Body of pancreas (tissue), 4 donors: ENCODE measurements at regions not wholly inside any gene's neighbourhood (a gene's known extent, or its start where the extent isn't known, plus 50 kb on each side); places are given as distances from the start of the nearest gene placed in this dataset.

ENCODE experiments used
- ATAC-seq: fragments of 150-250 bp; one replicate; pipeline ENCODE4 v1.9.1; 2016
- DNase-seq, 4 donors: peaks; one replicate each; pipeline ENCODE4 v3.0.0-alpha.2; 2019
- H3K27ac ChIP-seq, 4 donors: fragments of 200-600 bp; sonication (generic); 1 replicate in 3 of 4; 2 replicates in 1 of 4; pipeline versions ENCODE4 v1.5.1 to v1.6.1; 2016 to 2019; ENCODE audit warnings: mild to moderate bottlenecking in 1 of 4, mixed read lengths in 1 of 4, moderate library complexity in 1 of 4
- H3K27me3 ChIP-seq, 2 donors: fragments of 200-600 bp; sonication (generic); one replicate each; pipeline ENCODE4 v1.6.0; 2016; ENCODE audit warnings: mild to moderate bottlenecking in 1 of 2
- H3K36me3 ChIP-seq, 2 donors: fragments of 200-600 bp; sonication (generic); replicated peaks in 1 of 2; 2 replicates each; pipeline ENCODE4 v1.5.1; 2016; ENCODE audit warnings: low read depth in 2 of 2; ENCODE audit not compliant: insufficient read depth in 1 of 2
- H3K4me1 ChIP-seq: fragments of 200-600 bp; sonication (generic); one replicate; pipeline ENCODE4 v1.6.0; 2016
- H3K4me3 ChIP-seq, 2 donors: fragments of 200-600 bp; sonication (generic); 1 replicate in 1 of 2; 2 replicates in 1 of 2; pipeline ENCODE4 v1.5.1; 2016 to 2019
- H3K9me3 ChIP-seq, 3 donors: fragments of 200-600 bp; sonication (generic); 1 replicate in 2 of 3; 2 replicates in 1 of 3; pipeline ENCODE4 v1.5.1; 2016
- CTCF ChIP-seq, 7 experiments: fragments of 450-650 bp in 4 of 7; fragments of 200-600 bp in 3 of 7; sonication (generic) in 3 of 7; IDR thresholded peaks; one replicate each; pipeline ENCODE4 v1.5.1; 2016 to 2019; ENCODE audit warnings: antibody characterized with exemption in 7 of 7
- POLR2A ChIP-seq, 3 donors: fragments of 450-650 bp; IDR thresholded peaks; one replicate each; pipeline ENCODE4 v1.6.1; 2016; ENCODE audit warnings: antibody characterized with exemption in 3 of 3, mild to moderate bottlenecking in 2 of 3
- WGBS, 2 donors: methylation state at CpG; one replicate each; pipeline ENCODE4 v1.1.5; 2017; 5-methylcytosine and 5-hydroxymethylcytosine counted together
- intact Hi-C: fragments of 100-400 bp; cut with DNase I; formaldehyde crosslinking; loops from one replicate; pipeline ENCODE4 v1.15.1; 2023

GRCh38 chr6:103578115-103578514 is 1281.6 kb downstream of the HACE1 start:
- Histone ChIP-seq H3K36me3 (no peaks in the 10 kb centered on the region), H3K9me3 (no peaks in the 10 kb centered on the region), H3K27me3 (no peaks in the 10 kb centered on the region), H3K4me3 (no peak overlapping the region), H3K4me1 (no peaks in the 10 kb centered on the region), H3K27ac (no peak overlapping the region)
- DNase-seq = no peak
- 62 to 67% methylated on average over 3 of the region's 3 CpGs for WGBS, 2 donors
- ATAC-seq = no peak
- TF ChIP-seq CTCF (IDR thresholded peaks at IDR 0.05) (no peak), POLR2A (IDR thresholded peaks at IDR 0.05) (no peak)
- intact Hi-C loops = no loop called here

GRCh38 chr6:103570431-103570830 is 1289.3 kb downstream of the HACE1 start:
- no peak overlapping the region for H3K4me3 ChIP-seq
- TF ChIP-seq POLR2A (IDR thresholded peaks at IDR 0.05) (no peak), CTCF (IDR thresholded peaks at IDR 0.05) (no peak)
- DNase-seq (no peak), ATAC-seq (no peak)
- H3K27ac ChIP-seq = no peak overlapping the region
- H3K4me1 ChIP-seq = no peaks in the 10 kb centered on the region
- H3K27me3 ChIP-seq = no peaks in the 10 kb centered on the region
- WGBS, 2 donors = 56 to 64% methylated on average over 2 of the region's 2 CpGs
- H3K36me3 ChIP-seq = no peaks in the 10 kb centered on the region
- H3K9me3 ChIP-seq = no peaks in the 10 kb centered on the region
- intact Hi-C loops = no loop called here

- Histone ChIP-seq H3K4me3 (no peak overlapping the region), H3K27me3 (no peaks in the 10 kb centered on the region), H3K36me3 (no peaks in the 10 kb centered on the region), H3K27ac (no peak overlapping the region), H3K4me1 (no peaks in the 10 kb centered on the region), H3K9me3 (no peaks in the 10 kb centered on the region)
- intact Hi-C loops = no loop called here
- ATAC-seq (no peak), DNase-seq (no peak)
- TF ChIP-seq CTCF (IDR thresholded peaks at IDR 0.05) (no peak), POLR2A (IDR thresholded peaks at IDR 0.05) (no peak)
Measured at GRCh38 chr6:103554911-103555310, 1304.8 kb downstream of the HACE1 start.

GRCh38 chr6:103538381-103538780 is 1321.3 kb downstream of the HACE1 start:
- DNase-seq (no peak), ATAC-seq (no peak)
- 27 to 34% methylated on average over 1 of the region's 1 CpG for WGBS, 2 donors
- Histone ChIP-seq H3K4me1 (no peaks in the 10 kb centered on the region), H3K9me3 (no peaks in the 10 kb centered on the region), H3K27ac (no peak overlapping the region), H3K27me3 (no peaks in the 10 kb centered on the region), H3K4me3 (no peak overlapping the region), H3K36me3 (no peaks in the 10 kb centered on the region)
- intact Hi-C loops = no loop called here
- TF ChIP-seq CTCF (IDR thresholded peaks at IDR 0.05) (no peak), POLR2A (IDR thresholded peaks at IDR 0.05) (no peak)

- no peaks in the 10 kb centered on the region for H3K9me3 ChIP-seq
- DNase-seq (no peak), ATAC-seq (no peak)
- WGBS, 2 donors = 44 to 53% methylated on average over 2 of the region's 2 CpGs
- no peaks in the 10 kb centered on the region for H3K27me3 ChIP-seq
- H3K4me3 ChIP-seq = no peak overlapping the region
- TF ChIP-seq POLR2A (IDR thresholded peaks at IDR 0.05) (no peak), CTCF (IDR thresholded peaks at IDR 0.05) (no peak)
- H3K4me1 ChIP-seq = no peaks in the 10 kb centered on the region
- no peaks in the 10 kb centered on the region for H3K36me3 ChIP-seq
- intact Hi-C loops = no loop called here
- H3K27ac ChIP-seq = no peak overlapping the region
Measured at GRCh38 chr6:103534814-103535213, 1324.9 kb downstream of the HACE1 start.
